HG03520 (cell line): ENCODE measurements at regions not wholly inside any gene's neighbourhood (a gene's known extent, or its start where the extent isn't known, plus 50 kb on each side); places are given as distances from the start of the nearest gene placed in this dataset.
A peak's percentile ranks its signal among the peaks of the same experiment; 100 is the strongest.

ENCODE experiments used
- ATAC-seq: cut with Tn5 transposase; IDR thresholded peaks from one replicate; pipeline ENCODE4 v1.9.1; 2021; ENCODE audit warnings: mild to moderate bottlenecking, moderate library complexity; ENCODE audit not compliant: unreplicated experiment

DNA sequence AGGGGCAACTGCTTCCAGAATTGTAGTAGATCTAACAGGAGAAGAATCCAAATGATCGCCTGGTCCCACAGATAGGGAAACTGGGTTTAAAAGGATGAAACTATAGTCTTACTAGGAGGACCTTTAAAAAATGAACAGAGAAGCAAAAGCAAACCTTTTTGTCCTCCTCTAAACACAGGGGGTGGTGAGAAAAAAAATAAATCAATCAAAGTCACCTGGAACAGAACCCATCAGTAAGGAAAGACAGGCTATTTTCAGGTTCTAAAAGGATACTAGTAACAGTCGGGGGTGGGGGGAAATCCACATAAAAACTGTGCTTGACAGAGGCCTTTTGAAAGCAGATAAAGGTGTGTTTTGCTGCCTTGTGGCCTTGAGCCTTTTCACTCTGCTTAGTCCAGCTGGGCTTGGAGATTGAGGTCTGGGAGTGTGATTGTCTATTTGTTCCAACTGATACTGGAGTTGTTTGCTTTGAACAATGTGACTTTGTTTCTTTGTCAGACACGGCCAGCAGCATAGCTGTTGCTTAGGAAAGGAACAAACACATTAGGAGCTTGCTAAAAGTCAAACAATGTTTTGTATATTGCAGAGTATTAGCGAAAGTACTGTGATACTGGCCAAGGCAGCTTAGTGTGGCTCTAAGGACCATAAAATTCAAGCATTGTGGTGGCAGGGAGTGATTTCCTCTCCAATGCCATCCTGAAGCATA lies 141.1 kb upstream of the IRF2BP2 start:
- ATAC-seq = no peak

- no peak for ATAC-seq
These were observed 138.7 kb upstream of the IRF2BP2 start for GRCh38 chr1:234748713-234749112.

GRCh38 chr1:234748066-234748465 lies 138.1 kb upstream of the IRF2BP2 start:
- ATAC-seq = no peak

GRCh38 chr1:234746798-234747196 lies 136.8 kb upstream of the IRF2BP2 start:
- ATAC-seq = no peak

DNA sequence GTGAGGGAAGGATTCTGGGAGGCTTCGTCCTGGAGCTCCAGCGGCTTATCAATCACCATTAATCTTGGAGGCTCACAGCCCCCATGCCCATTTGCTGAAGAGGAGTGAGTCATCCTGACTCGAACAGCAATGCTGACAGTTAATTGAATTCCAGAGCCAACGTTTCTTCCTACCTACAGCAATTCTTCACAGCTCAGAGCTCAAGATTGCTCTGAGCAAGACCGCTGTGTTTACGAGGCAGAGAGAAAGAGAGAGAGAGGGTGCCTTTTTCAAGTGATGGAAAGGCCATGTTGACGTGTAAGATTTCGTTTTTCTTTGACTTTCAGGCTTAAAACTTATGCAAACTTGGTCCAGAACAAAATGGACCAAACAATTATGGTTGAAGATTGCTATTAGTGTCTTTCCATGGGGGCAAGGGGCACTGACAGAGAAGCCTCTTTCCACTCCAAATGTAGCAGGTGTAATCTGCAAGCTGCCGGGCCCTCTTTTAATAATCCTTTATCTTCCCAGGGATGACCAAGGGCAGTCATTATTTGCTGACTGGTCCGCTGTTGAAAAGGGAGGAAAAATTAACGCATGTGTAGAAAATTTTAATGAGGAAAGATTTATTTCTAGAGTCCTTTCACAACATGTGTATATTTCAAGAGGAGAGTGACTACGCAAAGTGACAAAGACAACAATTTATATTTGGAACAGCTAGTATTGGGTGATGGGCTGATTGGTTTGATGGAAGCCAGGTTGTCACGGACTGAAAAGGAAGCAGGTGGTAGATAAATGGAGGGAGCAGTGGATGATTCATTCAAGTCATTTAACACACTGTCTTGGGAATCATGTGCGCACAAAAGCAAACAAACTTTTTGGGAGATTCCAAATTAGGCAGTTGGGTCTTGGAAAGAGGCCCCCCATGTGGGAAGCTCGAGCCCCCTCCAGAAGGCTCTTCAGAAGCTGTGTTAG lies 136.1 kb upstream of the IRF2BP2 start:
- ATAC-seq = no peak

DNA sequence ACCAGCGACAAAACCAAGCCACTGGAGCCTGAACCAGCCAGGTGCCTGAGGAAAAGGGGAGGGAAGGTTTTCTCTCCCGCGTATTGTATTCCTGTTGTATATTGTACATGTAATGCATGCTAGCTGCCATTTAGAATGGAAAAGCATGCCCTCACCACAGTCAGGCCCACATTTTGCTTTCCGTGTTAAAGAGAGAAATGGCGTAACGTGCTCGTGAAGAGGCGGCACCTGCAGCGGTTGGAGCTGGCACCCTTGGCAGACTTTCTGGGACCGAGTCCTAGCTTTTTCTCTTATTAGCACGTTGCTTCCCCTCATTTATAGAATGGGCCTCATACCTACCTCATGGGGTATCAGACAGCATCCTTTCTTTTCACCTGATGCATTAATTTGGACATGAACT lies 135.3 kb upstream of the IRF2BP2 start:
- ATAC-seq = no peak

GRCh38 chr1:234743791-234744611 lies 134.0 kb upstream of the IRF2BP2 start:
- ATAC-seq = no peak

DNA sequence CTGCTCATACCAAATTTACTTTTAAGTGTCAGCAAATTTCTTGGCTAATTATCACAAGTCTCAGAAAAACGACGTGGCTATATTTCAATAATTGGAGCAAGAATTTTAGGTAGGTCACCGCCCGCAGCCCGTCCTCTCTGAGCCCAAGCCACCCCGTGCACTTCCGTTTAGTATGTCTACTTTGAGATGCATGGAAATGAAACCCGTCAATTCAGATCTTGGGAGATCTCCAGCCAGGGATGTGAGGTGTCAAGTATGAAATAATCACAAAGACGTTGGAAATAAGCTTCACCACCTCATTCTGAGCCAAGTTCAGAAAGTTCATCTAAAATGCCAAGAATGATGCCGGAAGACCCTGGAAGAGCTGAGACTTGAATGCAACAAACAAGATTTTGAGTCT lies 132.6 kb upstream of the IRF2BP2 start:
- ATAC-seq = no peak

DNA sequence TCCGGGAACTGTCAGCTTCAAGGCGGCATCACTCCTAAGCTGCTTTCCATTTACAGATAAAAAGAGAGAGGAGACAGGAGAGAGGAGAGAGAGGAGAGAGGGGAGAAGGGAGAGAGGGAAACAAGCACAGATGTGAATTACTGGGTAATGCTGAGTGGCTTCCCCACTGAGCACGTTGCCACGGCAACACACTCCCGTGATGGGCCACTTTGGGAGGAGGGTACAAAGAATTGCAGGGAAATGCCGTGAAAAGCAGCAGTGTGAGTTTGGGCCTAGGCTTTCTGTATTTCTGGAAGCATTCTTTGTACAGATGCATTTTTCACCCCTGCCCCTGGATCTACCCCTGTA lies 128.0 kb upstream of the IRF2BP2 start:
- ATAC-seq = no peak

DNA sequence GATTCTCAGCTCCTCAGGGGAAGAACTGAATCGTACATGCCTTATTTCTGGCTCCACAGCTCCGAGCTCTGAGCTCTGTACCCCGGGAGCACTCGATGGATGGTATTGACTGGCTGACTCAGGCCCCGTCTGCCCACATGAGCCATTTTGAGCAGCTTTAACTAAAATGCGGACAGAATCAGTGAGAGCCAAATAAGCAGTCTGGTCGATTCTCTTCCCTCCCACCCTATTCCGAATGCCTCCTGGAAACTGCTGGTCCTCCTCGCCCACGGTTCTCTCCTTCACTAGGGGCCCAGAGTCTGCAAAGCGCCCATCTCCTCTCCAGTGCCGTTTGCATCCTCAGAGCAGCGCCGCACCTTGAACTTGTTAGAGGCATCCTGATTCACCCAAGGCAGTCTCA lies 125.9 kb upstream of the IRF2BP2 start:
- no peak for ATAC-seq

GRCh38 chr1:234735476-234735875 lies 125.5 kb upstream of the IRF2BP2 start:
- no peak for ATAC-seq

DNA sequence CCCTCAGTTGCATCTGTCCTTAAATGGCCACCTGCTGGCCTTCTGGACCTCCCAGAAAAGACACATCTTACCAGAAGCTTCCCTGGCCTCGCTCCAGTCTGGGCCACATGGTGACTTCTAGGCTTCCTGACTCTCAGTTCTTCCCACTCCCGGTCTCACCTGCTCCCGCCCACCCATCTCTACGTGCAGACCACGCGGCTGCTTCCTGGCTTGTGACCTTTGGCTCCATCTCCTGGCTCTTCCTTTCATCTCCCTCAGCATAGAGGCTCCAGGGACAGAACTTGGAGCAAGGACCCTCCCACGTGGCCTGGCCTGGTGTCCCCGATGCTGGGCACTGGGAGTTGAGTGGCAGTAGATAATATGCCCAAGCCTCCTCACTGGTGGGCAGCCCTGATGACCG lies 124.9 kb upstream of the IRF2BP2 start:
- no peak for ATAC-seq

- ATAC-seq = no peak
These were observed 124.4 kb upstream of the IRF2BP2 start for GRCh38 chr1:234734412-234734835.

DNA sequence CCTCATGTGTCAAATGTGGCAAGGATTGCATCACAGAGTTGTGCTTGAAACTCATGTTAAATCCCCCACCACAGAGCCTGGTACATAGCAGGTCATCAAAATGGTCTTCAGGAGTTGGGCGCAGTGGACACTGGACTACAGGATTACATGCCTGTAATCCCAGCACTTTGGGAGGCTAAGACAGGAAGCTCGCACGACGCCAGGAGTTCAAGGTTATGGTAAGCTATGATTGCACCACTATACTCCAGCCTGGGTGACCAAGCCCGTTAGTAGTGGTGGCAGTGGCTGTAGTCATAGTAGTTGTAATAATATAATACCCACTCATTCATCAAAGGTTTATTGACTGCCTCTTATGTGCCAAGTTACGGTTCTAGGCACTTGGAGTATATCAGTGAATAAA lies 123.4 kb upstream of the IRF2BP2 start:
- ATAC-seq = no peak

- no peak for ATAC-seq
These were observed 122.9 kb upstream of the IRF2BP2 start for GRCh38 chr1:234732671-234733390.

DNA sequence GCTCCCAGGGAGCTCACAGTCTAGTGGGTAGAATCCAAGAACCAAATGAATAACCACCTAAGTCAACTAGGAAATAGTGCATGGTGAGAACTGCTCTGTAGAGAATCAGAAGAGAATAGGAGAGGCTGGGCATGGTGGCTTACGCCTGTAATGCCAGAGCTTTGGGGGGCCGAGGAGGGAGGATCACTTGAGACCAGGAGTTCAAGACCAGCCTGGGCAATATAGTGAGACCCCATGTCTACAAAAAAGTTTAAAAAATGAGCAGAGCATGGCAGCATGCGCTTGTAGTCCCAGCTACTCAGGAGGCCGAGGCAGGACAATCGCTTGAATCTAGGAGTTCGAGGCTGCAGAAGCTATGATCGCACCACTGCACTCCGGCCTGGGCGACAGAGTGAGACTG lies 122.3 kb upstream of the IRF2BP2 start:
- no peak for ATAC-seq

GRCh38 chr1:234731569-234732085 lies 121.6 kb upstream of the IRF2BP2 start:
- ATAC-seq = no peak

DNA sequence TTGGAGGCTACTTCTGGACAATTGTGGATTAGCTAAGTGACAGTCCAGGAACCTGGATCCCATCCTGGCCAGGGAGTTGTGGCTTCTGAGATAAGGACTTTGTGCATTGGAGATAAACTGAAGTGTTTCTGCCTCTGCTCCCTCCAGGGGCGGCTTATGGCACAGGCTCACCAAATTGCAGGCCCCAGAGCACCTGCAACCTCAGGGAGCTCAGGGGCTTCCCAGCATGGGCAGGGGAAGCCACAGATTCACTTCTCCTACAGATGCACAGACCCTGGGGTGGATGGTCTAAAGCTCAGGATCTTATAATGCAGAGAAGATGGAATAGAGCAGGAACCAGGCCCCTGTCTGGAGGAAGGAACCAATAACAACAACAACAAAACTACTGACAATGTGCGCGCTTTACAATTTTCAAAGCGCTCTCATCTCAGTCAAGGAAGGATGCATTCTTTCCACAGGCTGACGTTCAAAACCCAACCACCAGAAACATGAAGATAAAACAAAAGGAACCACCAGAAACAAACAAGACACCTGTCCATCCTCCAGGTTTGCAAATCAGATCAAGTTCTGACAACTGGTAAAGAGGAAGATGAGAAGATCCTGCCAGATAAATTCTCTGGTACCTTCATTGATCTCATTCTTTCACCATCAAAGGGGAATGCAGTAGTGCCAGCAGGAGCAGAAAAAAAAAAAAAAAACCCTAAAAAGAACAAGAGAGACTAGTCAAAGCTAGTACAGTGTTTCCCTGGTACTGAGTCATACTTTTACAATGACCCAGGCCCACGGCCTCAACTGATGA lies 121.0 kb upstream of the IRF2BP2 start:
- ATAC-seq = peak; percentile 51

GRCh38 chr1:234730475-234730769 lies 120.4 kb upstream of the IRF2BP2 start:
- ATAC-seq = no peak
